IMR-90 (cell line): ENCODE measurements at regions not wholly inside any gene's neighbourhood (a gene's known extent, or its start where the extent isn't known, plus 50 kb on each side); places are given as distances from the start of the nearest gene placed in this dataset.

Source experiments
- ATAC-seq: fragments of 200-7000 bp; cut with Tn5 transposase; 2 replicates; pipeline ENCODE4 v1.9.1; 2020; ENCODE audit warnings: low read depth, mild to moderate bottlenecking, moderate library complexity
- BruUV-seq: library from RNA; stranded (reverse); fragments of 400-500 nt; replicated peaks from 2 replicates; lab custom pipeline; 2021; lab: Mats Ljungman, UMichigan
- CTCF ChIA-PET: fragments of 300-600 bp; formaldehyde crosslinking; extraction: SDS; loops from one replicate; lab custom pipeline; 2021; ENCODE audit warnings: antibody characterized with exemption; lab: Yijun Ruan, JAX
- POLR2A ChIA-PET: fragments of 300-600 bp; sonication (Branson Sonifier 250); formaldehyde crosslinking; loops from one replicate; lab custom pipeline; 2022; ENCODE audit warnings: antibody characterized with exemption; ENCODE audit not compliant: unreplicated experiment; lab: Charles Lee
- DNase-seq: peaks from one replicate; pipeline ENCODE4 v3.0.0; 2013
- H2AFZ ChIP-seq: replicated peaks from 2 replicates; pipeline ENCODE3; 2013; ENCODE audit warnings: low read length, mild to moderate bottlenecking; ENCODE audit not compliant: poor library complexity
- H2AK5ac ChIP-seq: 2 replicates; pipeline ENCODE4 v1.6.1; 2013; ENCODE audit warnings: low read depth, low read length, inconsistent platforms
- H2AK9ac ChIP-seq: replicated peaks from 2 replicates; pipeline ENCODE3; 2013; ENCODE audit warnings: mild to moderate bottlenecking, low read depth, low read length, moderate library complexity; ENCODE audit not compliant: poor library complexity
- H2BK120ac ChIP-seq: 2 replicates; pipeline ENCODE4 v1.6.1; 2013; ENCODE audit warnings: low read depth, low read length, inconsistent platforms
- H2BK15ac ChIP-seq: 3 replicates; pipeline ENCODE4 v1.6.1; 2013; ENCODE audit warnings: low read depth, low read length, inconsistent platforms
- H2BK20ac ChIP-seq: 2 replicates; pipeline ENCODE4 v1.6.1; 2013; ENCODE audit warnings: low read depth, mild to moderate bottlenecking, inconsistent platforms, low read length, moderate library complexity
- H2BK5ac ChIP-seq: 2 replicates; pipeline ENCODE4 v1.6.1; 2013; ENCODE audit warnings: mild to moderate bottlenecking, low read depth, low read length, inconsistent platforms; ENCODE audit not compliant: poor library complexity, severe bottlenecking
- H3K14ac ChIP-seq: replicated peaks from 2 replicates; pipeline ENCODE4 v1.6.1; 2013; ENCODE audit warnings: low read depth, low read length, inconsistent platforms
- H3K18ac ChIP-seq: 2 replicates; pipeline ENCODE4 v1.6.1; 2013; ENCODE audit warnings: low read depth, low read length, control low read depth
- H3K23ac ChIP-seq: 2 replicates; pipeline ENCODE4 v1.6.1; 2013; ENCODE audit warnings: low read depth, low read length, inconsistent platforms
- H3K27ac ChIP-seq: 2 replicates; pipeline ENCODE4 v1.5.1; 2013; ENCODE audit warnings: mild to moderate bottlenecking, control low read depth, low read length; ENCODE audit not compliant: insufficient read depth
- H3K27me3 ChIP-seq: 2 replicates; pipeline ENCODE4 v1.6.1; 2013; ENCODE audit warnings: low read length; ENCODE audit not compliant: control insufficient read depth, insufficient read depth
- H3K36me3 ChIP-seq: 2 replicates; pipeline ENCODE4 v1.6.1; 2013; ENCODE audit warnings: low read length, mixed read lengths; ENCODE audit not compliant: control insufficient read depth, insufficient read depth
- H3K4ac ChIP-seq: 2 replicates; pipeline ENCODE4 v1.6.1; 2013; ENCODE audit warnings: low read depth, low read length, inconsistent platforms
- H3K4me1 ChIP-seq: 2 replicates; pipeline ENCODE4 v1.6.1; 2013; ENCODE audit warnings: low read length, mixed read lengths; ENCODE audit not compliant: control insufficient read depth, insufficient read depth
- H3K4me2 ChIP-seq: 2 replicates; pipeline ENCODE4 v1.6.1; 2013; ENCODE audit warnings: low read depth, mild to moderate bottlenecking, control low read depth, low read length, moderate library complexity
- H3K4me3 ChIP-seq: 2 replicates; pipeline ENCODE4 v1.5.1; 2013; ENCODE audit warnings: low read depth, mild to moderate bottlenecking, control low read depth, low read length, moderate library complexity; ENCODE audit not compliant: insufficient read depth
- H3K56ac ChIP-seq: 2 replicates; pipeline ENCODE4 v1.6.1; 2013; ENCODE audit warnings: low read length, inconsistent platforms; ENCODE audit not compliant: insufficient read depth; ENCODE audit errors: extremely low read depth
- H3K79me1 ChIP-seq, 2 experiments: 2 replicates each; pipeline ENCODE4 v1.6.1; 2013; ENCODE audit warnings: low read length in 2 of 2, inconsistent platforms in 1 of 2, low read depth in 1 of 2
- H3K9ac ChIP-seq: 2 replicates; pipeline ENCODE4 v1.6.1; 2013; ENCODE audit warnings: low read depth, low read length, control low read depth
- H3K9me1 ChIP-seq: 2 replicates; pipeline ENCODE4 v1.6.1; 2013; ENCODE audit warnings: low read length, inconsistent platforms; ENCODE audit not compliant: insufficient read depth
- H3K9me3 ChIP-seq: 2 replicates; pipeline ENCODE4 v1.6.1; 2013; ENCODE audit warnings: low read length; ENCODE audit not compliant: control insufficient read depth, insufficient read depth
- H4K20me1 ChIP-seq: 2 replicates; pipeline ENCODE4 v1.6.1; 2013; ENCODE audit warnings: low read length, inconsistent platforms; ENCODE audit not compliant: insufficient read depth
- H4K5ac ChIP-seq: 2 replicates; pipeline ENCODE4 v1.6.1; 2013; ENCODE audit warnings: mild to moderate bottlenecking, low read depth, low read length, control low read depth
- H4K8ac ChIP-seq, 2 experiments: 2 replicates each; pipeline ENCODE4 v1.6.1; 2013; ENCODE audit warnings: low read depth in 2 of 2, low read length in 2 of 2, control low read depth in 1 of 2, inconsistent platforms in 1 of 2
- H4K91ac ChIP-seq: 2 replicates; pipeline ENCODE4 v1.6.1; 2013; ENCODE audit warnings: low read depth, low read length, inconsistent platforms; ENCODE audit not compliant: insufficient read depth
- BHLHE40 ChIP-seq: fragments of 150-350 bp; IDR thresholded peaks from 2 replicates; pipeline ENCODE4 v1.6.1; 2016; ENCODE audit warnings: mild to moderate bottlenecking, low read depth, low read length
- CHD1 ChIP-seq: IDR thresholded peaks from 2 replicates; pipeline ENCODE4 v1.6.1; 2012; ENCODE audit warnings: low read depth, low read length, improper control_type of control experiment
- ELK1 ChIP-seq: fragments of 150-350 bp; IDR thresholded peaks from 2 replicates; pipeline ENCODE4 v1.6.1; 2016; ENCODE audit warnings: low read depth, mild to moderate bottlenecking, low read length, moderate library complexity, borderline replicate concordance
- FOS ChIP-seq: fragments of 150-350 bp; IDR thresholded peaks from 2 replicates; pipeline ENCODE4 v1.6.1; 2016; ENCODE audit warnings: low read depth, low read length
- MAFK ChIP-seq: IDR thresholded peaks from 2 replicates; pipeline ENCODE4 v1.6.1; 2012; ENCODE audit warnings: low read depth, low read length, improper control_type of control experiment
- MAZ ChIP-seq: IDR thresholded peaks from 2 replicates; pipeline ENCODE4 v1.6.1; 2012; ENCODE audit warnings: low read depth, mild to moderate bottlenecking, low read length, improper control_type of control experiment, moderate library complexity, borderline replicate concordance
- NFE2L2 ChIP-seq: fragments of 150-350 bp; IDR thresholded peaks from 2 replicates; pipeline ENCODE4 v1.6.1; 2016; ENCODE audit warnings: low read depth, mild to moderate bottlenecking, low read length
- POLR2A ChIP-seq: IDR thresholded peaks from 2 replicates; pipeline ENCODE4 v1.6.1; 2012; ENCODE audit warnings: mild to moderate bottlenecking, low read depth, low read length
- RAD21 ChIP-seq: IDR thresholded peaks from 2 replicates; pipeline ENCODE4 v1.6.1; 2012; ENCODE audit warnings: low read length, improper control_type of control experiment
- RCOR1 ChIP-seq: IDR thresholded peaks from 2 replicates; pipeline ENCODE4 v1.6.1; 2012; ENCODE audit warnings: mild to moderate bottlenecking, low read length, improper control_type of control experiment; ENCODE audit not compliant: insufficient replicate concordance
- RFX5 ChIP-seq: IDR thresholded peaks from 2 replicates; pipeline ENCODE4 v1.8.0; 2012; ENCODE audit warnings: low read depth, mild to moderate bottlenecking, low read length, moderate library complexity
- SMC3 ChIP-seq: fragments of 150-350 bp; IDR thresholded peaks from 2 replicates; pipeline ENCODE4 v1.6.1; 2016; ENCODE audit warnings: low read depth, mild to moderate bottlenecking, antibody characterized with exemption, low read length, moderate library complexity
- WGBS, 2 experiments: methylation state at CpG; one replicate each; pipeline versions ENCODE4 v1.1.5 to v1.1.7; 2013; ENCODE audit warnings: missing lambda C conversion rate in 2 of 2; ENCODE audit not compliant: insufficient read length in 1 of 2; ENCODE audit errors: extremely low coverage in 2 of 2; 5-methylcytosine and 5-hydroxymethylcytosine counted together
- dilution Hi-C: fragments of 300-500 bp; cut with HindIII; formaldehyde crosslinking; loops from one replicate; pipeline ENCODE4 v1.14.3; 2018; ENCODE audit warnings: low sequenced_read_pairs; ENCODE audit not compliant: unreplicated experiment
- in situ Hi-C: fragments of 300-500 bp; cut with MboI; formaldehyde crosslinking; loops from 3 replicates; pipeline ENCODE4 v1.14.3; 2019; ENCODE audit warnings: low sequenced_read_pairs, inconsistent platforms, mixed read lengths
- intact Hi-C: fragments of 100-400 bp; cut with micrococcal nuclease; formaldehyde crosslinking; loops from 2 replicates; pipeline ENCODE4 v1.10.0; 2022
- TF ChIP-seq, protein P1 (sequence below): conservative IDR thresholded peaks from 2 replicates; pipeline ENCODE4 v1.5.1; 2012; ENCODE audit warnings: mild to moderate bottlenecking, low read depth, low read length, improper control_type of control experiment

DNA sequence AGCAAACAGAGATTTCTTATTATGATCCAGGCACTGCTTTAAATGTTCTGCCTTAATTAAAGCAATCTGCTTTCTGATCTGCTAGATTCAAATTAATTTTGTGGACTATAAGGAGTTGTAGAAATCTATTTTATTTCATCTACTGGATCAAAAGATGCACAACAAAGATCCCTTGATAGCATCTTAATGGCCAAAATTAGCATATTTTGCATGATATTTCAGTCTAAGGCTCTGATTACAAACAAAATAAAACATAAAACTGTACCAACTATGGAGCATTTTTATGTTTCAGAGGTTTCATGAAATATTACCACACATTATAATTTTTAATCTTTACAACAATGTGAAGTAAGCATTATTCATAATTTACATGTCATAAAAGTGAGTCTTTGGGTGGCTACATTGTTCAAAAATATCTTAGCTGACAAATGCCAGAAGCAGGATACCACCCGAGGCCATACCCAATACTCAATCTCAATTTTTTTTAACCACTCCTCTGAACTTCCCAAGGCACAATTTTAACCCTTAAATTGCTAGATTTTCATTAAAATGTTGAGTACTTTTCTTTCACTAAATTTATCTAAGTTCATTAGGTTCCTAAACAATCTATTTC lies 929.5 kb downstream of the KCNA4 start:
- BruUV-seq: no TSS peak
- Histone ChIP-seq H3K56ac (no peak overlapping the region), H3K4me2 (no peak overlapping the region), H3K14ac (no peak overlapping the region), H3K4ac (no peak overlapping the region), H3K27ac (no peak overlapping the region), H3K4me3 (no peak overlapping the region), H3K9me1 (no peaks in the 10 kb centered on the region), H3K36me3 (no peaks in the 10 kb centered on the region), H3K4me1 (peaks cover 4% of the 10 kb centered on the region), H3K79me1 (no peaks in the 10 kb centered on the region), H4K20me1 (no peaks in the 10 kb centered on the region), H2BK20ac (no peak overlapping the region), H2AK9ac (no peak overlapping the region), H4K8ac (no peak overlapping the region; a peak in 1 of 4 replicates), H3K27me3 (no peaks in the 10 kb centered on the region), H2AK5ac (no peak overlapping the region), H2AFZ (no peak overlapping the region), H3K18ac (no peak overlapping the region), H3K23ac (no peak overlapping the region), H2BK15ac (no peak overlapping the region), H3K9me3 (no peaks in the 10 kb centered on the region), H2BK120ac (no peak overlapping the region), H4K5ac (no peak overlapping the region), H3K9ac (no peak overlapping the region), H2BK5ac (no peak overlapping the region), H4K91ac (no peak overlapping the region)
- TF ChIP-seq SMC3 (no peak), ELK1 (no peak), MAFK (no peak), RAD21 (no peak), RCOR1 (no peak), BHLHE40 (no peak), FOS (no peak), RFX5 (no peak), MAZ (no peak), POLR2A (no peak), CHD1 (no peak), NFE2L2 (no peak)
- TF ChIP-seq, protein P1, sequence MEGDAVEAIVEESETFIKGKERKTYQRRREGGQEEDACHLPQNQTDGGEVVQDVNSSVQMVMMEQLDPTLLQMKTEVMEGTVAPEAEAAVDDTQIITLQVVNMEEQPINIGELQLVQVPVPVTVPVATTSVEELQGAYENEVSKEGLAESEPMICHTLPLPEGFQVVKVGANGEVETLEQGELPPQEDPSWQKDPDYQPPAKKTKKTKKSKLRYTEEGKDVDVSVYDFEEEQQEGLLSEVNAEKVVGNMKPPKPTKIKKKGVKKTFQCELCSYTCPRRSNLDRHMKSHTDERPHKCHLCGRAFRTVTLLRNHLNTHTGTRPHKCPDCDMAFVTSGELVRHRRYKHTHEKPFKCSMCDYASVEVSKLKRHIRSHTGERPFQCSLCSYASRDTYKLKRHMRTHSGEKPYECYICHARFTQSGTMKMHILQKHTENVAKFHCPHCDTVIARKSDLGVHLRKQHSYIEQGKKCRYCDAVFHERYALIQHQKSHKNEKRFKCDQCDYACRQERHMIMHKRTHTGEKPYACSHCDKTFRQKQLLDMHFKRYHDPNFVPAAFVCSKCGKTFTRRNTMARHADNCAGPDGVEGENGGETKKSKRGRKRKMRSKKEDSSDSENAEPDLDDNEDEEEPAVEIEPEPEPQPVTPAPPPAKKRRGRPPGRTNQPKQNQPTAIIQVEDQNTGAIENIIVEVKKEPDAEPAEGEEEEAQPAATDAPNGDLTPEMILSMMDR: no peak
- intact Hi-C loops (no loop called here), dilution Hi-C loops (no loop called here), in situ Hi-C loops (no loop called here)
- WGBS, 2 experiments: no CpG with 5 or more reads among the region's 1 CpG
- DNase-seq: no peak
- ATAC-seq: no peak
- ChIA-PET POLR2A (no interaction called here), CTCF (no interaction called here)
